HepG2 (cell line): ENCODE measurements at regions not wholly inside any gene's neighbourhood (a gene's known extent, or its start where the extent isn't known, plus 50 kb on each side); places are given as distances from the start of the nearest gene placed in this dataset.

ENCODE experiments used
- ATAC-seq: fragments of 200-7000 bp; cut with Tn5 transposase; 3 replicates; pipeline ENCODE4 v1.9.1; 2020; ENCODE audit warnings: mild to moderate bottlenecking, moderate library complexity
- BruUV-seq: library from RNA; stranded (reverse); fragments of 400-500 nt; replicated peaks from 2 replicates; lab custom pipeline; 2021; lab: Mats Ljungman, UMichigan
- CTCF ChIA-PET: fragments of 300-600 bp; formaldehyde crosslinking; extraction: SDS; loops from one replicate; lab custom pipeline; 2021; ENCODE audit warnings: low total read pairs, inconsistent platforms, low intra/inter-chr PET ratio; lab: Yijun Ruan, JAX
- POLR2A ChIA-PET: fragments of 350-600 bp; sonication (Branson Sonifier 250); formaldehyde crosslinking; loops from one replicate; lab custom pipeline; 2020; ENCODE audit warnings: antibody characterized with exemption, inconsistent platforms; lab: Yijun Ruan, JAX
- DNase-seq: peaks from one replicate; pipeline ENCODE4 v3.0.0-alpha.2; 2015; ENCODE audit warnings: low spot score
- FAIRE-seq: peaks from 3 replicates; lab custom pipeline; 2011; peaks lifted over from hg19 to GRCh38; lab: Jason Lieb, UNC
- H2AFZ ChIP-seq: one replicate; pipeline ENCODE4 v1.6.1; 2011; ENCODE audit warnings: low read length, inconsistent platforms
- H3K27ac ChIP-seq: fragments of 300-600 bp; 3 replicates; pipeline ENCODE4 v1.8.0; 2011; ENCODE audit warnings: mixed run types, mild to moderate bottlenecking, mixed read lengths, low read length, inconsistent platforms; ENCODE audit not compliant: insufficient read depth; ENCODE audit errors: extremely low read length
- H3K27me3 ChIP-seq, 2 experiments: fragments of 200-600 bp in 1 of 2; 2 replicates in 1 of 2; 3 replicates in 1 of 2; pipeline versions ENCODE4 v1.6.0 to v1.8.0; 2011; ENCODE audit warnings: low read length in 2 of 2, mild to moderate bottlenecking in 2 of 2, moderate library complexity in 2 of 2, inconsistent platforms in 1 of 2; ENCODE audit not compliant: insufficient read depth in 2 of 2, control insufficient read depth in 1 of 2
- H3K36me3 ChIP-seq, 2 experiments: fragments of 200-600 bp in 1 of 2; replicated peaks in 1 of 2; 2 replicates in 1 of 2; 3 replicates in 1 of 2; pipeline versions ENCODE4 v1.5.1 to v1.8.0; 2011; ENCODE audit warnings: low read length in 2 of 2, inconsistent platforms in 1 of 2; ENCODE audit not compliant: insufficient read depth in 2 of 2, control insufficient read depth in 1 of 2
- H3K4me1 ChIP-seq: 2 replicates; pipeline ENCODE4 v1.5.1; 2012; ENCODE audit warnings: low read length, inconsistent platforms; ENCODE audit not compliant: insufficient read depth
- H3K4me2 ChIP-seq: 2 replicates; pipeline ENCODE4 v1.6.0; 2011; ENCODE audit warnings: low read depth, low read length, inconsistent platforms
- H3K4me3 ChIP-seq, 3 experiments: fragments of 200-600 bp in 1 of 3; sonication (generic), shearing (Covaris generic) in 1 of 3; replicated peaks in 1 of 3; 2 replicates each; pipeline ENCODE4 v1.5.1; 2011 to 2016; ENCODE audit warnings: low read length in 3 of 3, inconsistent platforms in 2 of 3, low read depth in 2 of 3, mild to moderate bottlenecking in 2 of 3, control low read depth in 1 of 3, mixed read lengths in 1 of 3; ENCODE audit not compliant: insufficient read depth in 1 of 3
- H3K79me2 ChIP-seq: one replicate; pipeline ENCODE4 v1.6.1; 2011; ENCODE audit warnings: low read length, inconsistent platforms; ENCODE audit not compliant: insufficient read depth
- H3K9ac ChIP-seq: 2 replicates; pipeline ENCODE4 v1.6.0; 2011; ENCODE audit warnings: mild to moderate bottlenecking, low read depth, low read length, inconsistent platforms; ENCODE audit not compliant: insufficient read depth
- H3K9me3 ChIP-seq: 2 replicates; pipeline ENCODE4 v1.5.1; 2012; ENCODE audit warnings: mild to moderate bottlenecking, low read length
- H4K20me1 ChIP-seq: 2 replicates; pipeline ENCODE4 v1.6.0; 2011; ENCODE audit warnings: inconsistent platforms, mild to moderate bottlenecking, low read length, moderate library complexity; ENCODE audit not compliant: insufficient read depth
- GATAD2A ChIP-seq: IDR thresholded peaks from 2 replicates; pipeline ENCODE4 v1.6.1; 2016
- NFE2L2 ChIP-seq: fragments of 150-350 bp; IDR thresholded peaks from 2 replicates; pipeline ENCODE4 v1.6.1; 2014; ENCODE audit warnings: low read length
- ONECUT2 ChIP-seq: sonication (generic); formaldehyde crosslinking; IDR thresholded peaks from 2 replicates; pipeline ENCODE4 v1.4.0; 2020; ENCODE audit warnings: missing genetic modification reagents
- POLR2G ChIP-seq: fragments of 200-400 bp; formaldehyde crosslinking; IDR thresholded peaks from 2 replicates; pipeline ENCODE4 v1.6.1; 2018; ENCODE audit warnings: mild to moderate bottlenecking, low read depth, low read length, moderate library complexity
- ZFP41 ChIP-seq: sonication (generic); formaldehyde crosslinking; IDR thresholded peaks from 2 replicates; pipeline ENCODE4 v1.4.0; 2020; ENCODE audit warnings: mild to moderate bottlenecking, missing genetic modification reagents, borderline replicate concordance
- ZNF3 ChIP-seq: IDR thresholded peaks from 2 replicates; pipeline ENCODE4 v1.7.0; 2017; ENCODE audit warnings: inconsistent platforms
- ZNF607 ChIP-seq: sonication (generic); formaldehyde crosslinking; IDR thresholded peaks from 2 replicates; pipeline ENCODE4 v1.5.1; 2020; ENCODE audit warnings: missing genetic modification reagents, mild to moderate bottlenecking, borderline replicate concordance
- ZNF891 ChIP-seq: sonication (generic); formaldehyde crosslinking; IDR thresholded peaks from 2 replicates; pipeline ENCODE4 v1.5.0; 2020; ENCODE audit warnings: mild to moderate bottlenecking, missing genetic modification reagents
- ZSCAN25 ChIP-seq: sonication (generic); formaldehyde crosslinking; IDR thresholded peaks from 2 replicates; pipeline ENCODE4 v1.8.0; 2022; ENCODE audit warnings: mild to moderate bottlenecking, missing genetic modification reagents
- ZSCAN30 ChIP-seq: sonication (generic); formaldehyde crosslinking; IDR thresholded peaks from 2 replicates; pipeline ENCODE4 v1.5.0; 2020; ENCODE audit warnings: mild to moderate bottlenecking, missing genetic modification reagents
- WGBS: methylation state at CpG from one replicate; pipeline ENCODE4 v1.1.6; 2017; ENCODE audit warnings: low lambda C conversion rate; 5-methylcytosine and 5-hydroxymethylcytosine counted together
- in situ Hi-C: cut with HindIII; loops from 2 replicates; pipeline ENCODE4 v1.10.0; 2017; ENCODE audit warnings: low pct_unique_long_range_greater_than_20kb; ENCODE audit not compliant: extremely low pct_ligation_motif_present
- intact Hi-C: fragments of 100-400 bp; cut with micrococcal nuclease; formaldehyde crosslinking; loops from one replicate; pipeline ENCODE4 v1.10.0; 2022; ENCODE audit not compliant: unreplicated experiment
- TF ChIP-seq, protein P1 (sequence below): IDR thresholded peaks from 2 replicates; pipeline ENCODE4 v1.6.1; 2018; ENCODE audit warnings: missing genetic modification reagents
- TF ChIP-seq, protein P2 (sequence below): sonication (generic); formaldehyde crosslinking; IDR thresholded peaks from 2 replicates; pipeline ENCODE4 v1.8.0; 2022; ENCODE audit warnings: mild to moderate bottlenecking, missing genetic modification reagents, moderate library complexity
- TF ChIP-seq, protein P3 (sequence below): sonication (generic); formaldehyde crosslinking; IDR thresholded peaks from 2 replicates; pipeline ENCODE4 v1.5.1; 2020; ENCODE audit warnings: mild to moderate bottlenecking, missing genetic modification reagents, moderate library complexity

DNA sequence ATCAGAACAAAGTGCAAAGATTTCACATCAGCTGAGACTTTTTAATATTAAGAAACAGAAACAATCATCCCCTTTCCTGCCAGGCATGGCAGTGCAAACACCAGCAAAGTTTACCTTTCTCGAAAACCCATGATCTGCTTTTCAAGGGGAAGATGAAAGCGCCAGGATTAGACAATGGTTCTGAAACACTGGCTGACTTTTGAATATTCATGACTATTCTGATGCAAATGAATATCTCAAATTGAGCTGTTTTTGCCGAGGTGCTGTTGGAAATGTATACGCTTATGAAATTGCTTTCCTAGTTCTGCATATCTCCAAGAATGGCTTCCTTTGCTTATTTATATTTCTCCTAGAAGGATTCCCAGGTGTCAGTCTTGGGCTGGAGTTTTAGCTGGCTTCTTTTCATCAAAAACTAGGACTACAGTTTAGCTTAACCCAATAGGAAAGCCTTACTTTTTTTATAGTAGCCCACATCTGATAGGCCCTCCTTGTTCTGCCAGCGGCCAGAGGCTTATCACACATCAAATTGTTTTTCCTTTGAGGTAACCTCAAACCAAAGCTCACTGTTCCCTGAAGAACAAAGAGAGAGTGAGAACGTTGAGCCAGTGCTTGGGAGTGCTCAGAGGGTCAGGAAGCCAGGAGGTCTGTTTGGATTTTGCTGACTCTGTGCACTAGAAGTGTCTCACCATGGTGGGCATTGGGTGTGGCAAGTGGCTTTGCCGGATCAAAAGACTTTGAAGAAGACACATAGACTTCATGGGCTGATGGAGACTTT lies 74.0 kb upstream of the PLCL2 start:
- Histone ChIP-seq H2AFZ (no peak overlapping the region), H3K27ac (no peak overlapping the region), H4K20me1 (no peaks in the 10 kb centered on the region), H3K9me3 (no peaks in the 10 kb centered on the region), H3K79me2 (no peaks in the 10 kb centered on the region), H3K27me3 (no peaks in the 10 kb centered on the region), H3K4me3 (no peak overlapping the region), H3K36me3 (no peaks in the 10 kb centered on the region), H3K4me2 (no peak overlapping the region), H3K4me1 (no peaks in the 10 kb centered on the region), H3K9ac (no peak overlapping the region)
- 6% methylated on average over 7 of the region's 7 CpGs for WGBS
- TF ChIP-seq, protein P1, sequence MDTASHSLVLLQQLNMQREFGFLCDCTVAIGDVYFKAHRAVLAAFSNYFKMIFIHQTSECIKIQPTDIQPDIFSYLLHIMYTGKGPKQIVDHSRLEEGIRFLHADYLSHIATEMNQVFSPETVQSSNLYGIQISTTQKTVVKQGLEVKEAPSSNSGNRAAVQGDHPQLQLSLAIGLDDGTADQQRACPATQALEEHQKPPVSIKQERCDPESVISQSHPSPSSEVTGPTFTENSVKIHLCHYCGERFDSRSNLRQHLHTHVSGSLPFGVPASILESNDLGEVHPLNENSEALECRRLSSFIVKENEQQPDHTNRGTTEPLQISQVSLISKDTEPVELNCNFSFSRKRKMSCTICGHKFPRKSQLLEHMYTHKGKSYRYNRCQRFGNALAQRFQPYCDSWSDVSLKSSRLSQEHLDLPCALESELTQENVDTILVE, result no peak
- TF ChIP-seq POLR2G, result no peak
- TF ChIP-seq NFE2L2, result no peak
- no peak for TF ChIP-seq ZNF607 (CRISPR knock-in tag)
- FAIRE-seq (no peak), ATAC-seq (no peak), DNase-seq (no peak)
- CTCF ChIA-PET, result no interaction called here
- intact Hi-C loops (no loop called here), in situ Hi-C loops (no loop called here)
- no TSS peak for BruUV-seq
- POLR2A ChIA-PET, result no interaction called here

DNA sequence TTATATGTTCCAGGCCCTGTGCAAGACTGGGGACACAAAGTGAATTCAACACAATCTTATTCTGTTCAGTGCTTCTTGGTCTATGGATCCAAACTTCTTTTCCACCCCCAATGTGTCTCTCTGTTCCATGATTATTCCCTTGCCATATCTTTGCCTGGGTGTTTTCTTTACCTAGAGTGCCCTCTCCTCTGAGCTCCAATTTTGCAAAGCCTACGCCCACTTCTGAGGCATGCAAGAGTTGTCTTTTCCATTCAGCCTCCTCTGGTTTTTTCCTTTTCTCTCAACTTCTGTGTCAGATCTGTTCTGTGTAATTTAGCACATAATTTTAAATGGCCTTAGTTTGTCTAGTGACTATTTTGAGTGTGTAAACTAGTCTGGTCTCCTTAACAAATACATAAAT lies 72.8 kb upstream of the PLCL2 start:
- in situ Hi-C loops, result no loop called here
- FAIRE-seq (no peak), DNase-seq (no peak), ATAC-seq (no peak)
- H2AFZ ChIP-seq, result no peak overlapping the region
- H3K79me2 ChIP-seq, result no peaks in the 10 kb centered on the region
- ChIA-PET POLR2A (no interaction called here), CTCF (no interaction called here)
- no peaks in the 10 kb centered on the region for H3K36me3 ChIP-seq
- H3K4me2 ChIP-seq, result no peak overlapping the region
- no peak overlapping the region for H3K9ac ChIP-seq
- no peaks in the 10 kb centered on the region for H3K4me1 ChIP-seq
- H3K9me3 ChIP-seq, result no peaks in the 10 kb centered on the region
- H3K27ac ChIP-seq, result no peak overlapping the region
- no peaks in the 10 kb centered on the region for H4K20me1 ChIP-seq
- H3K4me3 ChIP-seq, result no peak overlapping the region
- no TSS peak for BruUV-seq
- intact Hi-C loops, result no loop called here
- WGBS, result 3% methylated on average over 1 of the region's 1 CpG
- H3K27me3 ChIP-seq, result no peaks in the 10 kb centered on the region
- TF ChIP-seq, protein P2, sequence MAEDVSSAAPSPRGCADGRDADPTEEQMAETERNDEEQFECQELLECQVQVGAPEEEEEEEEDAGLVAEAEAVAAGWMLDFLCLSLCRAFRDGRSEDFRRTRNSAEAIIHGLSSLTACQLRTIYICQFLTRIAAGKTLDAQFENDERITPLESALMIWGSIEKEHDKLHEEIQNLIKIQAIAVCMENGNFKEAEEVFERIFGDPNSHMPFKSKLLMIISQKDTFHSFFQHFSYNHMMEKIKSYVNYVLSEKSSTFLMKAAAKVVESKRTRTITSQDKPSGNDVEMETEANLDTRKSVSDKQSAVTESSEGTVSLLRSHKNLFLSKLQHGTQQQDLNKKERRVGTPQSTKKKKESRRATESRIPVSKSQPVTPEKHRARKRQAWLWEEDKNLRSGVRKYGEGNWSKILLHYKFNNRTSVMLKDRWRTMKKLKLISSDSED, result no peak
- TF ChIP-seq ZFP41 (CRISPR knock-in tag) (no peak), ZSCAN25 (CRISPR knock-in tag) (no peak), ZSCAN30 (no peak), ZNF3 (CRISPR knock-in tag) (no peak), GATAD2A (CRISPR knock-in tag) (no peak), ZNF891 (no peak), ONECUT2 (no peak)
- TF ChIP-seq, protein P3, sequence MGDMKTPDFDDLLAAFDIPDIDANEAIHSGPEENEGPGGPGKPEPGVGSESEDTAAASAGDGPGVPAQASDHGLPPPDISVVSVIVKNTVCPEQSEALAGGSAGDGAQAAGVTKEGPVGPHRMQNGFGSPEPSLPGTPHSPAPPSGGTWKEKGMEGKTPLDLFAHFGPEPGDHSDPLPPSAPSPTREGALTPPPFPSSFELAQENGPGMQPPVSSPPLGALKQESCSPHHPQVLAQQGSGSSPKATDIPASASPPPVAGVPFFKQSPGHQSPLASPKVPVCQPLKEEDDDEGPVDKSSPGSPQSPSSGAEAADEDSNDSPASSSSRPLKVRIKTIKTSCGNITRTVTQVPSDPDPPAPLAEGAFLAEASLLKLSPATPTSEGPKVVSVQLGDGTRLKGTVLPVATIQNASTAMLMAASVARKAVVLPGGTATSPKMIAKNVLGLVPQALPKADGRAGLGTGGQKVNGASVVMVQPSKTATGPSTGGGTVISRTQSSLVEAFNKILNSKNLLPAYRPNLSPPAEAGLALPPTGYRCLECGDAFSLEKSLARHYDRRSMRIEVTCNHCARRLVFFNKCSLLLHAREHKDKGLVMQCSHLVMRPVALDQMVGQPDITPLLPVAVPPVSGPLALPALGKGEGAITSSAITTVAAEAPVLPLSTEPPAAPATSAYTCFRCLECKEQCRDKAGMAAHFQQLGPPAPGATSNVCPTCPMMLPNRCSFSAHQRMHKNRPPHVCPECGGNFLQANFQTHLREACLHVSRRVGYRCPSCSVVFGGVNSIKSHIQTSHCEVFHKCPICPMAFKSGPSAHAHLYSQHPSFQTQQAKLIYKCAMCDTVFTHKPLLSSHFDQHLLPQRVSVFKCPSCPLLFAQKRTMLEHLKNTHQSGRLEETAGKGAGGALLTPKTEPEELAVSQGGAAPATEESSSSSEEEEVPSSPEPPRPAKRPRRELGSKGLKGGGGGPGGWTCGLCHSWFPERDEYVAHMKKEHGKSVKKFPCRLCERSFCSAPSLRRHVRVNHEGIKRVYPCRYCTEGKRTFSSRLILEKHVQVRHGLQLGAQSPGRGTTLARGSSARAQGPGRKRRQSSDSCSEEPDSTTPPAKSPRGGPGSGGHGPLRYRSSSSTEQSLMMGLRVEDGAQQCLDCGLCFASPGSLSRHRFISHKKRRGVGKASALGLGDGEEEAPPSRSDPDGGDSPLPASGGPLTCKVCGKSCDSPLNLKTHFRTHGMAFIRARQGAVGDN (CRISPR knock-in tag), result no peak
